ENCODE measurements at regions not wholly inside any gene's neighbourhood (a gene's known extent, or its start where the extent isn't known, plus 50 kb on each side); places are given as distances from the start of the nearest gene placed in this dataset.
"Not testable (repeated sequence)": the region's sequence is repeated elsewhere in the genome, so short reads cannot be mapped to it uniquely, and the experiment has no call there.

GRCh38 chrX:139146625-139147024 is 383.9 kb upstream of the F9 start:
- TF ChIP-seq POLR2A, POLR2AphosphoS5 (IDR thresholded peaks at IDR 0.05; ENCODE audit: low read depth, low read length): not testable (repeated sequence)
